MCF 10A (cell line): ENCODE measurements at regions not wholly inside any gene's neighbourhood (a gene's known extent, or its start where the extent isn't known, plus 50 kb on each side); places are given as distances from the start of the nearest gene placed in this dataset.
A peak's percentile ranks its signal among the peaks of the same experiment; 100 is the strongest.

Source experiments
- BruUV-seq: library from RNA; stranded (reverse); fragments of 400-500 nt; replicated peaks from 2 replicates; lab custom pipeline; 2021; lab: Mats Ljungman, UMichigan
- CTCF ChIA-PET: fragments of 300-600 bp; sonication (Branson Sonifier 250); formaldehyde crosslinking; extraction: SDS; loops from one replicate; lab custom pipeline; 2021; ENCODE audit warnings: antibody characterized with exemption, inconsistent platforms; lab: Yijun Ruan, JAX
- POLR2A ChIA-PET: fragments of 300-600, 350-650 bp; sonication (Branson Sonifier 250); formaldehyde crosslinking; extraction: SDS; loops from one replicate; lab custom pipeline; 2020; ENCODE audit warnings: antibody characterized with exemption, inconsistent platforms; lab: Yijun Ruan, JAX
- DNase-seq: peaks from one replicate; pipeline ENCODE4 v3.0.0-alpha.2; 2018; ENCODE audit not compliant: unreplicated experiment
- H3K27ac Mint-ChIP-seq: one replicate; pipeline ENCODE4 v1.8.0; 2022; ENCODE audit warnings: mild to moderate bottlenecking, low read depth, mixed read lengths; ENCODE audit not compliant: unreplicated experiment
- H3K27me3 Mint-ChIP-seq: one replicate; pipeline ENCODE4 v1.8.0; 2022; ENCODE audit warnings: mixed read lengths; ENCODE audit not compliant: insufficient read depth, unreplicated experiment
- H3K36me3 Mint-ChIP-seq: one replicate; pipeline ENCODE4 v1.8.0; 2022; ENCODE audit warnings: mild to moderate bottlenecking, moderate library complexity, mixed read lengths; ENCODE audit not compliant: insufficient read depth, unreplicated experiment
- H3K4me1 Mint-ChIP-seq: one replicate; pipeline ENCODE4 v1.8.0; 2022; ENCODE audit warnings: mixed read lengths; ENCODE audit not compliant: insufficient read depth, unreplicated experiment
- H3K4me3 Mint-ChIP-seq: one replicate; pipeline ENCODE4 v1.8.0; 2022; ENCODE audit warnings: mild to moderate bottlenecking, moderate library complexity, mixed read lengths; ENCODE audit not compliant: unreplicated experiment
- H3K9me3 Mint-ChIP-seq: one replicate; pipeline ENCODE4 v1.8.0; 2022; ENCODE audit warnings: mixed read lengths; ENCODE audit not compliant: unreplicated experiment
- CTCF ChIP-seq: fragments of 200-600 bp; IDR thresholded peaks from one replicate; pipeline ENCODE4 v1.8.0; 2022; ENCODE audit warnings: antibody characterized with exemption, mild to moderate bottlenecking; ENCODE audit not compliant: unreplicated experiment
- intact Hi-C: fragments of 100-400 bp; cut with micrococcal nuclease; formaldehyde crosslinking; loops from 2 replicates; pipeline ENCODE4 v1.14.1; 2022

GRCh38 chr9:127556871-127557270 is 55.2 kb upstream of the STXBP1 start:
- Mint-ChIP-seq H3K27ac (peak overlapping the region; percentile 59), H3K27me3 (no peaks in the 10 kb centered on the region), H3K4me3 (peak overlapping the region; percentile 50), H3K36me3 (peaks cover 56% of the 10 kb centered on the region), H3K4me1 (peaks cover 48% of the 10 kb centered on the region), H3K9me3 (no peaks in the 10 kb centered on the region)
- ChIA-PET POLR2A (interaction anchor here (0.7 to 5.2 kb wide), 9 partner anchors 9 to 323 kb away, joined by 3 to 24 read pairs (median 4); no protein-coding TSS in a partner anchor), CTCF (interaction anchor here (0.7 to 1.8 kb wide), 5 partner anchors 22 to 365 kb away, joined by 3 to 8 read pairs (median 5); no protein-coding TSS in a partner anchor)
- TF ChIP-seq CTCF = no peak
- no TSS peak for BruUV-seq
- DNase-seq = no peak
- intact Hi-C loops = loop anchor here (2.0 kb wide), 1 partner anchor 34 kb away; no protein-coding TSS in a partner anchor

GRCh38 chr9:127557466-127557869 is 54.6 kb upstream of the STXBP1 start:
- BruUV-seq = no TSS peak
- ChIA-PET POLR2A (interaction anchor here (2.5 to 5.2 kb wide), 2 partner anchors 8 to 22 kb away, joined by 24 read pairs; no protein-coding TSS in a partner anchor), CTCF (interaction anchor here (1.3 to 1.7 kb wide), 3 partner anchors 10 to 55 kb away, joined by 3 to 8 read pairs (median 4); no protein-coding TSS in a partner anchor)
- no peak overlapping the region for H3K4me3 Mint-ChIP-seq
- peak overlapping the region; percentile 83 for H3K27ac Mint-ChIP-seq
- intact Hi-C loops = loop anchor here (2.0 kb wide), 1 partner anchor 35 kb away; no protein-coding TSS in a partner anchor
- H3K27me3 Mint-ChIP-seq = no peaks in the 10 kb centered on the region
- peaks cover 57% of the 10 kb centered on the region for H3K36me3 Mint-ChIP-seq
- peaks cover 53% of the 10 kb centered on the region for H3K4me1 Mint-ChIP-seq
- peak; percentile 56 for DNase-seq
- H3K9me3 Mint-ChIP-seq = no peaks in the 10 kb centered on the region
- no peak for TF ChIP-seq CTCF

GRCh38 chr9:127557998-127558546 is 54.0 kb upstream of the STXBP1 start:
- intact Hi-C loops = loop anchor here (2.0 kb wide), 1 partner anchor 35 kb away; no protein-coding TSS in a partner anchor
- ChIA-PET POLR2A (interaction anchor here (0.6 to 5.2 kb wide), 5 partner anchors 10 to 31 kb away, joined by 3 to 24 read pairs (median 3); no protein-coding TSS in a partner anchor), CTCF (interaction anchor here (0.7 to 2.3 kb wide), 7 partner anchors 10 to 362 kb away, joined by 3 to 12 read pairs (median 3); no protein-coding TSS in a partner anchor)
- Mint-ChIP-seq H3K9me3 (no peaks in the 10 kb centered on the region), H3K4me3 (peak overlapping the region; percentile 12), H3K4me1 (peaks cover 58% of the 10 kb centered on the region), H3K27ac (peak overlapping the region; percentile 83), H3K36me3 (peaks cover 57% of the 10 kb centered on the region), H3K27me3 (no peaks in the 10 kb centered on the region)
- no peak for TF ChIP-seq CTCF
- no TSS peak for BruUV-seq
- DNase-seq = no peak

- H3K27ac Mint-ChIP-seq = peak overlapping the region; percentile 83
- POLR2A ChIA-PET = interaction anchor here (0.6 to 5.2 kb wide), 5 partner anchors 10 to 32 kb away, joined by 3 to 24 read pairs (median 3); no protein-coding TSS in a partner anchor
- DNase-seq = no peak
- H3K4me3 Mint-ChIP-seq = peak overlapping the region; percentile 12
- H3K27me3 Mint-ChIP-seq = no peaks in the 10 kb centered on the region
- no peak for TF ChIP-seq CTCF
- intact Hi-C loops = no loop called here
- no peaks in the 10 kb centered on the region for H3K9me3 Mint-ChIP-seq
- peaks cover 58% of the 10 kb centered on the region for H3K36me3 Mint-ChIP-seq
- CTCF ChIA-PET = interaction anchor here (0.7 to 2.3 kb wide), 8 partner anchors 9 to 361 kb away, joined by 3 to 12 read pairs (median 3); no protein-coding TSS in a partner anchor
- peaks cover 60% of the 10 kb centered on the region for H3K4me1 Mint-ChIP-seq
- BruUV-seq = no TSS peak
Measured at GRCh38 chr9:127558581-127559246, 53.4 kb upstream of the STXBP1 start.
